GM12892 (cell line): ENCODE measurements at regions not wholly inside any gene's neighbourhood (a gene's known extent, or its start where the extent isn't known, plus 50 kb on each side); places are given as distances from the start of the nearest gene placed in this dataset.

Experiments used
- POLR2A ChIP-seq: IDR thresholded peaks from 2 replicates; pipeline ENCODE4 v1.6.1; 2011; ENCODE audit warnings: low read depth, low read length, control low read depth
- POLR2AphosphoS5 ChIP-seq: IDR thresholded peaks from 2 replicates; pipeline ENCODE4 v1.6.1; 2011; ENCODE audit warnings: low read depth, low read length, control low read depth
- TAF1 ChIP-seq: IDR thresholded peaks from 2 replicates; pipeline ENCODE4 v1.6.1; 2011; ENCODE audit warnings: low read depth, mild to moderate bottlenecking, control low read depth, low read length, borderline replicate concordance

DNA sequence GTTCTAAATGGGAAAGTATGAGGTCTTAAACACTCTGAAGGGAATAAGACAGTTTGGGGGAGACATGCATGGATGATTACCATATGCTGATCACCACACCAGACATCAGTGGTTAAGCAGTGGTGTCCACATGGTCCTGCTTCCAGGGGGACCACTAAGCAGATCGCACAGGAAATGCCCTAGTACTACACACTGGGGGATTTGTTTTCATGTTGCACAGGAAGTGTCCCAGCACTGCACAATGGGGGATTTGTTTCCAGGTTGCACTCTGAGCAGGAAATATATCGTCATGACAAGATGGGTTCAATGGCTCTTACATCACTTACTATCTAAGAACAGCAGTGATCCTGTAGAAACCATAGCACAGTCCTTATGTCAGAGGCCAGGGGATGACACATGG is 245.5 kb downstream of the BCL11B start:
- TF ChIP-seq POLR2A (no peak), TAF1 (no peak), POLR2AphosphoS5 (no peak)
